ENCODE measurements at regions not wholly inside any gene's neighbourhood (a gene's known extent, or its start where the extent isn't known, plus 50 kb on each side); places are given as distances from the start of the nearest gene placed in this dataset.

GRCh38 chr11:23540101-23540561 is 679.9 kb upstream of the CCDC179 start:
- H3K4me3 ChIP-seq (ENCODE audit: low read depth, low read length): no peak overlapping the region
- peak; percentile 84 for TF ChIP-seq CTCF (IDR thresholded peaks at IDR 0.05; ENCODE audit: insufficient read depth, low read depth, low read length)
- peak; percentile 34 for DNase-seq (ENCODE audit: low read depth)

GRCh38 chr11:23542189-23542588 is 681.9 kb upstream of the CCDC179 start:
- TF ChIP-seq CTCF (IDR thresholded peaks at IDR 0.05; ENCODE audit: insufficient read depth, low read depth, low read length): no peak
- DNase-seq (ENCODE audit: low read depth): no peak
- H3K4me3 ChIP-seq (ENCODE audit: low read depth, low read length): no peak overlapping the region

GRCh38 chr11:23542816-23543215 is 682.5 kb upstream of the CCDC179 start:
- TF ChIP-seq CTCF (IDR thresholded peaks at IDR 0.05; ENCODE audit: insufficient read depth, low read depth, low read length): no peak
- no peak for DNase-seq (ENCODE audit: low read depth)
- H3K4me3 ChIP-seq (ENCODE audit: low read depth, low read length): no peak overlapping the region

- H3K4me3 ChIP-seq (ENCODE audit: low read depth, low read length): no peak overlapping the region
- TF ChIP-seq CTCF (IDR thresholded peaks at IDR 0.05; ENCODE audit: insufficient read depth, low read depth, low read length): no peak
- no peak for DNase-seq (ENCODE audit: low read depth)
Observed at GRCh38 chr11:23543651-23544222, 683.5 kb upstream of the CCDC179 start.

- DNase-seq (ENCODE audit: low read depth): no peak
- H3K4me3 ChIP-seq (ENCODE audit: low read depth, low read length): no peak overlapping the region
- TF ChIP-seq CTCF (IDR thresholded peaks at IDR 0.05; ENCODE audit: insufficient read depth, low read depth, low read length): no peak
Observed at GRCh38 chr11:23551706-23552105, 691.4 kb upstream of the CCDC179 start.

GRCh38 chr11:23554002-23554401 is 693.7 kb upstream of the CCDC179 start:
- DNase-seq (ENCODE audit: low read depth): no peak
- no peak overlapping the region for H3K4me3 ChIP-seq (ENCODE audit: low read depth, low read length)
- no peak for TF ChIP-seq CTCF (IDR thresholded peaks at IDR 0.05; ENCODE audit: insufficient read depth, low read depth, low read length)

- no peak overlapping the region for H3K4me3 ChIP-seq (ENCODE audit: low read depth, low read length)
- no peak for TF ChIP-seq CTCF (IDR thresholded peaks at IDR 0.05; ENCODE audit: insufficient read depth, low read depth, low read length)
- DNase-seq (ENCODE audit: low read depth): peak; percentile 19
Observed at GRCh38 chr11:23555085-23555484, 694.8 kb upstream of the CCDC179 start.
